ENCODE measurements at regions not wholly inside any gene's neighbourhood (a gene's known extent, or its start where the extent isn't known, plus 50 kb on each side); places are given as distances from the start of the nearest gene placed in this dataset.
"Not testable (repeated sequence)": the region's sequence is repeated elsewhere in the genome, so short reads cannot be mapped to it uniquely, and the experiment has no call there.

DNA sequence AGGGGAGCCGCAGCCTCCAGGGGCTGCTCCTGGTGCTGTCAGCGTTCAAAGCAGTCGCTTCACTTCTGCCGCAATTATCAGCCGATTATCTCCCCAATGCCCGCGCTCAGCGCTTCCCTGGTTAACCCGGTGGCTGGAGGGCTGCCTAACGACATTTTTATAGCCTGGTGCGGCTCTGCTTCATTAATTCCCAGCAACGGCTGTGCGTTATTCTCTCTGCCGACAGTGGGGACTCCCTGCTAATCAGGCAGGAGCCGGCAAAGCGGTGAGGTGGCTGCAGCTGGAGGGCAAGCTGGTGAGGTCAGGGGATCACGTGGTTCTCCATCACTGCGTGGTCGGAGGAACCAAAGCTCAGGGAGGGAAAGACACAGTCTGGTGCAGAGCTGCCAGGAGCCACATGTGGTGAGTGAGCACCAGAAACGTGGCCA is 62.9 kb downstream of the GLRX5 start:
- DNase-seq: peak; percentile 1

DNA sequence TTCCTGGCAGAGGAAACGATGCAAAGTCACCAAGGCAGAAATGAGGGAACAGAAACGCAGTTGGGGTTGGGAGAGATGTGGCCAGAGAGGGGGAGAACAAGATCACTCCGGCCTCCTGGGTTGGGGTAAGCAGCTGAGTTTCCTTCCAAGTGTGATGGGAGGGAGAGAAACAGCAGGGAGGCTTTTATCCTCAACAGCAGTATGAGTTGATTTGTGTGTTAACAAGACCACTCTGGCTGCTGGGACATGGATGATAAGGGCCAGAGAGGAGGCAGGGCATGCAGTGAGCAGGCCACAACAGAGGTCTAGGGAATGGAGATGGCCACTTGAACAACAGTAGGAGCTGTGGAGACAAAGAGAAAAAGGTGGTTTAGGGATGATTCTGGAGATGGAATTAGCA is 66.8 kb downstream of the GLRX5 start:
- no peak for DNase-seq

DNA sequence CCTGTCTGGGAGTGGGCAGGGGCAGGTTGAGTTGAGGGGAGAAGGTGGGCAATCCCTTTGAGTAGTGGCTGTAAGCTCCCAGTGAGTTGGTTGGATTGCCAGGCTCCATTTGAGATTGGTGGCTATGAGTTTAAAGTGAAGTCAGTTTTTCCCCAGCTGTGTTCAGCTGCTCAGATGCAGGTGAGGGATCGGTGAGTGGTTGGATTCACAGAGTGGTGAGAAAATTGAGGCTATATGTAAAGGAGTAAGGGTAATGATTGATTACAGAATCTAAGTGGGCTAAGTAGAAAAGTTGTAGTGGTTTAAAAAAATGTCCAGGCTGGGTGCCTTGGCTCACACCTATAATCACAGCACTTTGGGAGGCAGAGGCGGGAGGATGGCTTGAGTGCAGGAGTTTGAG is 68.6 kb downstream of the GLRX5 start:
- DNase-seq: no peak

DNA sequence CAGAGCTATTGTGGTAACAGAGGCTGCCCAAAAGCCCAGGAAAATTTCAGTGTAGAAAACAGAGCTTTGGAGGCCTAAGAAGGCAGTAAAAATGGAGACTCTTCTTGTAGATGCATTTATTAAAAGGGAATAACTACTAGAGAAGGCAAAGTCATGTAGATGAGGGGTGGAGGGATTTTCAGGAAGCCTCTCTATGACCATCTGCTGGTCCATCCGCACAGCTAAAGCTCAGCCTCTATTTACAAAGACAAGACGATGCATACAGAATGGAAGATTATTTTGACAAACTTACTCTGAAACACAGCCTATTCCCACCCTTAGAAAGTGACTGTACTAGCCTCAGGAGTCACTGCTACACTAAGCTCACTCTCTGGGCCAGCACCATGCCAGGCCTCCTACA is 71.4 kb downstream of the GLRX5 start:
- DNase-seq: no peak

DNA sequence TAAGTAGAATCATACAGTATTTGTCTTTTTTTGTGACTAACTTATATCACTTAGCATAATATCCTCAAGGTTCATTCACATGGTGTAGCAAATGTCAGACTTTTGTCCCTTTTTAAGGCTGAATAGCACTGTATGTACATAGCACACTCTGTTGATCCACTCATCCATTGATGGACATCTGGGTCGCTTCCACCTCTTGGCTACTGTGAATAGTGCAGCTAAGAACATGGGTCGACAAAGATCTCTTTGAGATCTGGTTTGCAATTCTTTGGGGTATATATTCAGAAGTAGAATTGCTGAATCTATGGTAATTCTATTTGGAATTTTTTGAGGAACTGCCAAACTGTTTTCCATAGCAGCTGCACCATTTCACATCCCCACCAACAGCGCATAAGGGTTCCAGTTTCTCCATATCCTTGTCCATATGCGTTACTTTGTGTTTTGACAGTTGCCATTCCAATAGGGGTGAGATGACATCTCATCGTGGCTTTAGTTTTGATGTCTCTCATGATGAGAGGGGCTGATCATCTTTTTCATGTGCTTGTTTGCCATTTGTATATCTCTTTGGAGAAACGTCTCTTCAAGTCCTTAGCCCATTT is 73.9 kb downstream of the GLRX5 start:
- no peak for DNase-seq

DNA sequence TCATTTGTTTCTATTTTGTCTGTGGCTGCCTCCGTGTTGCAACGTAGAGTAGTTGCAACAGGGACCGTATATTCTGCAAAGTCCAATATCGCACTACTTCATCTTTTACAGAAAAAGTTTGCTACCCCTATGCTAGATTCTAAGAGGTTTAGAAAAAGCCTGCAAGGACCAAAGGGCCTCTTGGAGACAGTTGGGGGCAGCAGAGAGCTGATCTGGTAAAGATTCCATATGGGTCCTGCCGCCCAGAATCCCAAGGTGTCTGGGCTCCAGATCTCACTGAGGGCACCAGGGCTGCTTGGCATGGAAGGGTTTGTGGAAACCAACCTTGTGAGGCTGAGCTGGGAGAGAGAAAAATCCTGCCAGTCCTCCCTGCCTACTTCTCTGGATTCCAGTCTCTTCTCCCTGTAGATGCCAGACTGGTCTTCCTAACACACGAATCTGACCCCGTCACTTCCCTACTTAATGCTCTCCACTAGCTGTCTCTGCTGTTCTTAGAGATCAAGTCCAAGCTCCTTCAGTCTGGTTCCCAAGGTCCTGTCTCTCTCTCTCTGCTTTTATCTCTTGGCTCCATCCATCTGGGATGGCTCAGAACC is 74.6 kb downstream of the GLRX5 start:
- peak; percentile 9 for DNase-seq

DNA sequence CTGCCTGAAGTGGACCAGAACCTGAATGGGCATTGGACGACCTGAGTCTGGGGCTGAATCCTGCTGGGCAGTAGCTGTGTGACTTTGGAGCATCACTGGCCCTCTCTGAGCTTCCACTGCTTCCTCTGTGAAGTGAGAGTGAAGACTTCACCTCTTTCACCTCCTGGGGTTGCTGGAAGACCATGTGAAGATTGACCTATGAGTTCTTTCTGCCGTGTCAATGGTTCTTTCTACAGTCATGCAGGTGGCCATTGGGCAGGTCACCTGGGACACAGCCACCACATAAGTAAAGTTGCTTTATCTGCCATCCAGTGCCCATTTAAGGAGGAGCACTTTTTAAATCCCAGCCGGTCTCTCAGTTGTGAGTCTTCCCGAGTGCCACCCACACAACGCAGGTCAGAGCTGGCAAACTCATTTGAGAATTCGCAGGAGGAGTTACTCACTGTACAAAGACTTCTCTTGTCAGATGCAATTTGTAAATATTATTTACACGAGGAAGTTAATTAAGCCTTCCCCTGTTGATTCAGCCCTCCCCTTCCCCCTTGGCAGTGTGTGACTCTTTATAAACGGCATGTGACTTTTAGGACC is 74.8 kb upstream of the TCL1B start:
- DNase-seq: no peak

DNA sequence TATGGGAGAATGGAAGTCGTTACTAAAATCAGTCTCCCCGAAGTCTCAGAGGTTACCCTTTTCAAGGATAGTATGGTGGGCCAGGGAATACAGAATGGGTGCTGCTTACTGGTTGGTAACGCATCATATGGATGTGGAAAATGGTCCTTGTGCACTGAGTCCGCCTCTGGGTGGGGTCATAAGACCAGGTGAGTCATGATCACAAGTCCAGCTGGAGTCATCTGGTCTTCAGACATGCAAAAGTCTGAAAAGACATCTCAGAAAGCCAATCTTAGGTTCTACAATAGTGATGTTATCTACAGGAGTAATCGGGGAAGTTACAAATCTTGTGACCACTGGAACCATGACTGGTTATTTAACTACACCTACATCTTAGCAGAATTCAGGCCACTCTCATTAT is 71.9 kb upstream of the TCL1B start:
- DNase-seq: peak; percentile 36

DNA sequence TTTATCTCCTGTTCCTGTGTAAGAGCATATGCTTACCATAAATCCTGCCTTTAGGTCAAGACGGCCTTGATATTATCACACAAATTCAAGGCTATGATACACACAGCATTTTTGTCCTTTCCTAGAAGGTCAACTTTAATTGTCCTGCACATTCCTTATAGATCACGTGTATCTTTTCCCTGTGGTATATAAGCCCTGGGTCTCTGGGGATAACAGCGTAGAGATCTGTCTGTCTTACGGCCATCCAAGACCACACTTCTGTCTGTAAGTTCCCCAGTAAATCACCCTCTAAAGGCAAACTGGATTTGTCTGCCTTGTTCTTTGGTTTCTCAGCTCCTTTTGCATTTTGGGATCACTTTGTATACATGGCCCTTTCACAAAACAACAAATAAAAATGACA is 69.5 kb upstream of the TCL1B start:
- DNase-seq: no peak

DNA sequence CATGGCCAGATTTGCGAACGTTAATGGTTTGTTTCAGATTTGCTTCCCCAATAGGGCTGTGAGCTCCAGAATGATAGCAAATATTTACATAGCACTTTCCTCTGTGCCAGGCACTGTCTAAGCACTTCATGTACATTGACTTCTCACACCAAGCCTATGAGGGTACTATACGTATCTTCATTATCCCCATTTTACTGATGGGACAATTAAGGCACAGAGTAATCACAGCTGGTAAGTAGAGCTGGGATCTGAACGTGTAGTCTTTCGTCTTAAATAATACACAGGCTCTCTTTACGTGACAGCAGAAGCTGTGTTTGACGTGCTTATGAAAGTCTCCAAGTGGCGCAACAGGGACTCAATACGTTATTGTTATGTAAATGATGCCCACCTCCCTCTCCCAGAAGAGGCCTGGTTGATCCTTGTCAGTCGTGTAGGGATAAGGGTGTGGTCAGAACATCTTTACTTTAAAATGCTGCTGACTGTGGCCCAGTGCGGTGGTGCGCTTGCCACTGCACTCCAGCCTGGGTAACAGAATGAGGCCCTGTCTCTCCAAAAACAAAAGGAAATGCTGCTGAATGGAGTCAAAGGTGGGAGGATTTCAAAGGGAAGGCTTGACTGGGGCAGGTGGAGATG is 66.3 kb upstream of the TCL1B start:
- no peak for DNase-seq

DNA sequence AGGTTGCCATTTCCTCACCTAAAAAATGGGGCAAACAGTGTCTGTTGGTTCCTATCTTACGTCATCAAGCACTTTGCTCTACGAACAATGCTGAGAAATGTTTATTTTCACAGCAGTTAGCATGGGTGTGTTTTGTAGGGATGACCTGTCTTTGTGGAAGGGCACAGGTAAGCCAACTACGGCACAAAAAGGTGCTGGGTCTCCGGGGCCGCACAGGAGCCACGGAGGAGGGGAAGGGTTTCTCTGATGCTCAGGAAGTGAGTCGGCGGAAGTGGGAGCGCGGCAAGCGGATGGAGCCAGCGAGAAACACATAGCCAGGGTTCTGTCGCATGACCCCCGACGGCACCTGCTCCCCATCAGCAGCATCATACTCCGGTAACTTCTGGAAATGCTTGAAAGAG is 65.6 kb upstream of the TCL1B start:
- DNase-seq: no peak

DNA sequence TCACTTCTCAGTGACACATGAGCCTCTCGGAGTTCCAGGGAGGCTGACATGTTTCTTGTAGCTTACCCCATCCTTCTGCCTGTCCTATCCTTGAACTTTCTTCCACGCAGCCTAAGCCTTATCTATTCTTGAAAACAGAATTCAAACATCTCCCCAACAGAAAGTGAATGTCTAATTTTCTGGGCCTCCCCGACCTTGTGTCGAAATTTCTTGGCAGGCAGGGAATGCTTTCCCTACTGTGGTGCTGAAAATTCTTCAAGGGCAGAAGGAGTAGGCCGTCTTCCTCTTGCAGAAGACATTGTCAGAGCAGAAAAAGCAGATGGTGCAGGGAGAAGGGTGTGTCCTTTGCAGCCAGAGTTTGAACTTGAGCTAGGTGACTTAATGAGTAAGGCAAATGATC is 63.0 kb upstream of the TCL1B start:
- no peak for DNase-seq

DNA sequence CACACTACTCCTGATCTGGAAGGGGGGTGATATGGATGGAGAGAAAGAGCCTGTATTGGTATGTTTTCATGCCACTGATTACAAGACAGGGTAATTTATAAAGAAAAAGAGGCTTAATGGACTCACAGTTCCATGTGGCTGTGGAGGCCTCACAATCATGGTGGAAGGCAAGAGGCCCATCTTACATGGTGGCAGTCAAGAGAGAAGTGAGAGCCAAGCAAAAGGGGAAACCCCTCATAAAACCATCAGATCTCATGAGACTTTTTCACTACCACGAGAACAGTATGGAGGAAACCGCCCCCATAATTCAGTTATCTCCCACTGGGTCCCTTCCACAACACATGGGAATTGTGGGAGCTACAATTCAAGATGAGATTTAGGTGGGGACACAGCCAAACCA is 60.5 kb upstream of the TCL1B start:
- not testable (repeated sequence) for DNase-seq

DNA sequence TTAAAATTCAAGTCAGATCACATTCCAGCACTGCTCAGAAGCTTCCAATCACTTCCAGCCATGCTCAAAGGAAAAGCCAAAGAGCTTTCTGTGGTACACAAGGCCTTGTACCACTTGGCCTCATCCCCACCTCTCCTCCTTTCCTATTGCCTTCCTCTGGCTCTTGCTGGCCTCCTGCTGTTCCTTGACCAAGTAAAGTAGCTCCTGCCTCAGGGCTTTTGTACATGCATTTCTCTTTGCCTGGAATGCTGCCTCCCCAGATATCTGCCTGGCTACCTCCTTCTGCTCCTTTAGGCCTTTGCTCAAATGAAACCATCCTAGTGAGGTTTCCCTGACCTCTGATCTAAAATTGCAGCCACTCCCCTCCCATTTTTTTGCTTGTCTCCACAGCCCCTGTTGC is 51.2 kb upstream of the TCL1B start:
- DNase-seq: no peak
